ENCODE measurements at regions not wholly inside any gene's neighbourhood (a gene's known extent, or its start where the extent isn't known, plus 50 kb on each side); places are given as distances from the start of the nearest gene placed in this dataset.
"Not testable (repeated sequence)": the region's sequence is repeated elsewhere in the genome, so short reads cannot be mapped to it uniquely, and the experiment has no call there.

DNA sequence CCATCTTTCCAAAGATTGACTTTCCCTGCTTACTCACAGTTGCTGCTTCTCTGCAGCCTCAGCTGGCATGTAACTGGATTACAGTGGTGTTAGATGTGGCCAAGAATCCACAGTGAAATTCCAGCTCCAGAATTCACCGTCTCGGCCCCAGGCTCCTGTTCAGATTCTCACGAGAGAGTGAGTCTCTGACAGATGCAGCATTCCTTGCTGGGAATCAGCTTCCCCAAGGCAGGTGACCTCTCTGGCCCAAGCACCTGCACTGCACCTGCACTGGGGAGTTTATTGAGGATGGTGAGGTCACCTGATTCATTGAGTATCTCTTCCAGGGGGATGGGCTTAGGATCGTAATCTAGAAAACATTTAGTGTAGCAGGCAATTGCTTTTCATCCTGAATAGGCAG, 600.5 kb upstream of the RBFOX1 start:
- no peaks in the 10 kb centered on the region for H3K27me3 ChIP-seq (ENCODE audit: control insufficient read depth, insufficient read depth, low read length)
- no peak for DNase-seq
- H3K36me3 ChIP-seq (ENCODE audit: control insufficient read depth, insufficient read depth, low read length) = no peaks in the 10 kb centered on the region
- H3K27ac ChIP-seq (ENCODE audit: low read length) = no peak overlapping the region
- H3K9me3 ChIP-seq (replicated peaks; ENCODE audit: control insufficient read depth, low read depth, low read length) = no peaks in the 10 kb centered on the region
- H3K4me3 ChIP-seq (ENCODE audit: low read length) = no peak overlapping the region
- 50% methylated on average over 1 of the region's 4 CpGs for whole genome bisulfite sequencing (ENCODE audit: insufficient coverage)
- no peaks in the 10 kb centered on the region for H3K4me1 ChIP-seq (ENCODE audit: control insufficient read depth, insufficient read depth, low read length)

DNA sequence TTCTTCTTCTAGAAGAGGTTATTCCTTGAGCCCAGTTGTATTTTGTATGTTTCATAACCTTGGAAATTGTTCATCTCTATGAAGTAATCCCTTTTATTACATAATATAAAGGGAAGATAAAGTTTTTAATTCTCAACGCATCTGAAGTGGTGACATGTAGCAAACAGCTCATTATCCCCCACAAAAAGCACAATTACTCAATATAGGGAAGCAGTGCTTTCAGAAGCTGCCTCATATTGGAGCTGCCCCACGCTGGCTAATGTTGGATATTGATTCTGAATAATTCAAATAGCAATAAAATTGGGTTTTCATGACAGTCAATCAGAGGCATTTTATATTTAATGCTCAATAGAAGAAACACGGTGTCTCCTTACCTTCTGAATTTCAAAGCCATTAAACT, 604.3 kb upstream of the RBFOX1 start:
- Histone ChIP-seq H3K4me3 (ENCODE audit: low read length) (no peak overlapping the region), H3K27ac (ENCODE audit: low read length) (no peak overlapping the region), H3K9me3 (replicated peaks; ENCODE audit: control insufficient read depth, low read depth, low read length) (no peaks in the 10 kb centered on the region), H3K27me3 (ENCODE audit: control insufficient read depth, insufficient read depth, low read length) (no peaks in the 10 kb centered on the region), H3K4me1 (ENCODE audit: control insufficient read depth, insufficient read depth, low read length) (no peaks in the 10 kb centered on the region), H3K36me3 (ENCODE audit: control insufficient read depth, insufficient read depth, low read length) (no peaks in the 10 kb centered on the region)
- WGBS (ENCODE audit: insufficient coverage) = no CpG with 5 or more reads among the region's 3 CpGs
- DNase-seq = no peak

DNA sequence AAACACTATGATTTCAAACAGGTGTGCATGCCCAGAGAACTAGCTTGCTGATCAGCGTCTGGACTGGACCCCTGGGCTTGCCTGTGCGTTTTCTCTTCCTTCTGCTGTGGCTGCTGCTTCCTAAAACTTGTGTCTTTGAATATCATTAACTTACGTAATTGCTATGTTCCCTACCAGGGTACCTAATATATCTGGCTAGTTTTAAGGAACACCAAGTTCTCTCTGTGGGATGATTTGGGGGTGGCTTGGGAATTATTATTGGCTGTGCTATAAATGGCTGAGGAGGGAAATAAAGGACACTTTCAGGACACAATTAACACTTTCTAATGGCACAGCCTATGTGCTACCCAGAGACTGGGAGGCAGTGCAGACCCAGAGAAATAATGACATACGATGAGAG, 606.0 kb upstream of the RBFOX1 start:
- WGBS (ENCODE audit: insufficient coverage) = 0% methylated on average over 1 of the region's 4 CpGs
- Histone ChIP-seq H3K36me3 (ENCODE audit: control insufficient read depth, insufficient read depth, low read length) (no peaks in the 10 kb centered on the region), H3K9me3 (replicated peaks; ENCODE audit: control insufficient read depth, low read depth, low read length) (no peaks in the 10 kb centered on the region), H3K4me1 (ENCODE audit: control insufficient read depth, insufficient read depth, low read length) (no peaks in the 10 kb centered on the region), H3K4me3 (ENCODE audit: low read length) (no peak overlapping the region), H3K27ac (ENCODE audit: low read length) (no peak overlapping the region), H3K27me3 (ENCODE audit: control insufficient read depth, insufficient read depth, low read length) (no peaks in the 10 kb centered on the region)
- DNase-seq = no peak

DNA sequence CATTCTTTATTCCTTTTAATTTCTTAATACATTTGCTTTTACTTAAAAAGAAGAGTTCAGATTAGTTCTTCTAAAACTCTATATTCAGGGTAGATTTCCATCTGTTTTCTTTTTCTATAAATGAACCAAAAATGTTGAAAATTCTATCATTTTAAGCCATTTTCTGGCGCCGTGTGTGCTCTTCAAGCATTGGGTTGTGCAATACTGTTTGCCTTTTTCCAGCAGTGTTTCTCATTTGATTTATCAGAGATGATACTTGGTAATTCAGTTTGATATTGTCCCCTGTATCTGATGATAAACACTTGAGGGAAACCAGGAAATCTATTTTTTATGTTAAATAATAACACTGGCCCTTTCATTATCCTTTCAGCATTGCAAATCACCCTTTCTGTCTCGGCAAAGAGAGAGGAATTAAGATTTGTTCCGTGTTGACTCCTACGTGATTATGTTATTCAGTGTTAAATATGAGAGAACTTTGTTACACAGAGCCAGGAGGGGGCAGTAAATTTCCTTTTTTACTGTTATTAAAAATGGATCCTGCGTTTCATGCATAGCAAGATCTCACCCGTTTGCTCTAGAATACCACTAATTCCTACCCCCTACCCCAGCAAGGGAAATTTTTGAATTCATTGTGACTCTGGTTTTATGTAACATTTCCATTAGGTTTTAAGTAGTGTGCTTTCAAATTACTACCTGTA, 606.9 kb upstream of the RBFOX1 start:
- Histone ChIP-seq H3K9me3 (replicated peaks; ENCODE audit: control insufficient read depth, low read depth, low read length) (no peaks in the 10 kb centered on the region), H3K36me3 (ENCODE audit: control insufficient read depth, insufficient read depth, low read length) (no peaks in the 10 kb centered on the region), H3K4me1 (ENCODE audit: control insufficient read depth, insufficient read depth, low read length) (no peaks in the 10 kb centered on the region), H3K27ac (ENCODE audit: low read length) (no peak overlapping the region), H3K27me3 (ENCODE audit: control insufficient read depth, insufficient read depth, low read length) (no peaks in the 10 kb centered on the region), H3K4me3 (ENCODE audit: low read length) (no peak overlapping the region)
- peak; percentile 9 for DNase-seq
- no CpG with 5 or more reads among the region's 7 CpGs for WGBS (ENCODE audit: insufficient coverage)

DNA sequence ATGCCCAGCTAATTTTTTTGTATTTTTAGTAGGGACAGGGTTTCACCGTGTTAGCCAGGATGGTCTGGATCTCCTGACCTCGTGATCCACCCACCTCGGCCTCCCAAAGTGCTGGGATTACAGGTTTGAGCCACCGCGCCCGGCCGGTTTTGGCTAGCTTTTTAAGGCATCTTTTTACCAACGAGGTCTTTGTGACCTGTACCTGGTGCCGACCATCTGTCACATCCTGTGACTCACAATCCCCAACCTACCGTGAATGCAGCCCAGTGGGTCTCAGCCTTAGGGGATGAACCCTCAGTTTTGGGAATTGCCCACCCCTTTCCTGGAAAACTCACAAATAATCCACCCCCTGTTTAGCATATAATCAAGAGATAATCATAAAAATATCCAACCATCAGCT, 607.4 kb upstream of the RBFOX1 start:
- 84% methylated on average over 8 of the region's 10 CpGs for WGBS (ENCODE audit: insufficient coverage)
- DNase-seq; H3K9me3 ChIP-seq (replicated peaks; ENCODE audit: control insufficient read depth, low read depth, low read length); H3K4me1 ChIP-seq (ENCODE audit: control insufficient read depth, insufficient read depth, low read length); H3K27ac ChIP-seq (ENCODE audit: low read length); H3K27me3 ChIP-seq (ENCODE audit: control insufficient read depth, insufficient read depth, low read length); H3K4me3 ChIP-seq (ENCODE audit: low read length); H3K36me3 ChIP-seq (ENCODE audit: control insufficient read depth, insufficient read depth, low read length): not testable (repeated sequence)

DNA sequence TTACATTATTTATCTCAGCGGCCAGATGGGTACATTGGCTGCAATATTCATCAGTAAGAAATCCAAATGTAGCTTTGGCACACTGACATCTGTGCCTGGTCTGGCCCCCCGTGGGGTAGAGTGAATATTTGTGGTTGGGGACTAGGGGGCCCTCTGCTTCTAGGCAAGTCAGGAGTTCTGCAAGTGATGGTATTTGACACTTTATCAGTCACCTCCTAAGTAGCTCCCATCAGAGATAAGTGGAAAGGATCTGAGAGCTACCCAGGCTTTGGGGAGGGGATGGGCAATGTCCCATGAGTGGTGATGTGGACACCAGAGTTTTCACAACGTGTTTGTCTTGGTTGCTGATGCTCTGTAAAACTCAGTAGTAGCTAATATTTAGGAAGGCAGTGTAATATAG, 609.9 kb upstream of the RBFOX1 start:
- Histone ChIP-seq H3K9me3 (replicated peaks; ENCODE audit: control insufficient read depth, low read depth, low read length) (no peaks in the 10 kb centered on the region), H3K4me3 (ENCODE audit: low read length) (no peak overlapping the region), H3K4me1 (ENCODE audit: control insufficient read depth, insufficient read depth, low read length) (no peaks in the 10 kb centered on the region), H3K27ac (ENCODE audit: low read length) (no peak overlapping the region), H3K36me3 (ENCODE audit: control insufficient read depth, insufficient read depth, low read length) (no peaks in the 10 kb centered on the region), H3K27me3 (ENCODE audit: control insufficient read depth, insufficient read depth, low read length) (no peaks in the 10 kb centered on the region)
- 14% methylated on average over 1 of the region's 3 CpGs for WGBS (ENCODE audit: insufficient coverage)
- no peak for DNase-seq

DNA sequence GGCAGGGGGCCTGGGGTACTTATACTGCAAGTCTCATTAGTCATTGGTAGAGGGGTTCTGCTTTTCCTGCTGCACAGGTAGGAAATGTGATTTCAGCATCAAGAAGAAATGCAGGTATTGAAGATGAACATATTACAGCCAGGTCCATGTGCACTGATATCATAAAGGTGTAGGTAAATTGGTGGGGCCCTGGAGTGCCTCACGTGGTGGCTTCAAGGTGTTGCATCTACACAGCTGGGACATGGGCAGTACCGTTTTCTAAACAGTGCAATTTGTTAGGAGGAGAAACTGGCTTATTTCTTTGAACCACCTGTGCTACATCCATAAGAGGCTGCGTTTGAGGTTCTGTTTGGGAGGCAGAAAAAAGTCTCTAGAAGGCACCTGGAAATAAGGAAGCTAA, 618.1 kb upstream of the RBFOX1 start:
- DNase-seq = no peak
- 39% methylated on average over 3 of the region's 3 CpGs for WGBS (ENCODE audit: insufficient coverage)
- Histone ChIP-seq H3K27ac (ENCODE audit: low read length) (no peak overlapping the region), H3K27me3 (ENCODE audit: control insufficient read depth, insufficient read depth, low read length) (no peaks in the 10 kb centered on the region), H3K9me3 (replicated peaks; ENCODE audit: control insufficient read depth, low read depth, low read length) (no peaks in the 10 kb centered on the region), H3K4me3 (ENCODE audit: low read length) (no peak overlapping the region), H3K36me3 (ENCODE audit: control insufficient read depth, insufficient read depth, low read length) (no peaks in the 10 kb centered on the region), H3K4me1 (ENCODE audit: control insufficient read depth, insufficient read depth, low read length) (no peaks in the 10 kb centered on the region)

DNA sequence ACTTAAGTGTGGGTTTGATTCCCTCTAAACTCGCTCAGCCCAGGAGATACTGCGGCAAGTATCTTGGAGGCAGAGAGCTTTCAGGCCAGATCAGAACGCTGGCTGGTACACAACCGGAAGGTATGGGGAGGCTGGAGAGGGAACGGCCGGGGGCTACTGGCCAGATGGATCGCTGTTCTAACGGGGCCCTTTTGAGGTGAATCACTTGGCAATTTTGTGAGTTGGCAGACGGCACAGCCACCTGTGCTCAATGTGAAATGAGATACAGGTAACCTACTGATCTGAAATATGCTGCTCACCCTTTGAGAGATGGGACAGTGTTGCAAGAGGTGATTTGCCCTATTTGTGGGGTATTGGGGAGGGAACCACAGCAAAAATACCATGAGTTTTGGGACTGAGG, 622.9 kb upstream of the RBFOX1 start:
- H3K27ac ChIP-seq (ENCODE audit: low read length) = no peak overlapping the region
- no peaks in the 10 kb centered on the region for H3K36me3 ChIP-seq (ENCODE audit: control insufficient read depth, insufficient read depth, low read length)
- no peaks in the 10 kb centered on the region for H3K4me1 ChIP-seq (ENCODE audit: control insufficient read depth, insufficient read depth, low read length)
- no peak overlapping the region for H3K4me3 ChIP-seq (ENCODE audit: low read length)
- H3K9me3 ChIP-seq (replicated peaks; ENCODE audit: control insufficient read depth, low read depth, low read length) = no peaks in the 10 kb centered on the region
- H3K27me3 ChIP-seq (ENCODE audit: control insufficient read depth, insufficient read depth, low read length) = no peaks in the 10 kb centered on the region
- DNase-seq = no peak
- WGBS (ENCODE audit: insufficient coverage) = 76% methylated on average over 8 of the region's 9 CpGs

DNA sequence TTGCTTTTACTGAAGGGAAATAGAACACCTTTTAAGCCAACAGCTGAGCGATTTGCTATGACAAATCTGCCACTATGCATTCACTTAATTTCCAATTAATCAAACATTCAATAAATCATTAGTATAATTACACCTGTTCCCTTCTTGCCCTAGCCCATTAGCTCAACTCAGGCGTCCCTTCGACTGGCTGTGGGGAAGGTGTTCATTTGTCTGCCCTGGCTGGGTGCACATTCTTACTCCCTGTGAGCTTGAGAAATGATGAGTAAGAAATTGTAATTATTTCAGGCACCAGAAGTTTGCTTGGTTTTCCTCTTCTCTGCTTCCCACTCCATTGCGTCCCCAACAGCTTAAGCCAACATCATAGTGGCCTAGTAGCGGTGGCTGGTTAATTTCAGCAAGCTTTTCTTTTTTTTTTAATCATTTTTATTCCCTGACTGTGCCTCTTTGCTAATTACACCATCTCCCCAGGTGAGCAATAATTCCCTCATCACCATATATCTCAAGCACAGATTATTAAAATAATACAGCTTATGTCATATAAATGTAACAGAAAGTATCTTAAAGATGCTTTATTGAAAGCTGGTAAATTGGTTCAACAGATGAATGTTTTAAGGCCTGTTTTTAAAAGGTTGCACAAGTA, 623.9 kb upstream of the RBFOX1 start:
- 83% methylated on average over 2 of the region's 5 CpGs for WGBS (ENCODE audit: insufficient coverage)
- no peaks in the 10 kb centered on the region for H3K27me3 ChIP-seq (ENCODE audit: control insufficient read depth, insufficient read depth, low read length)
- no peak for DNase-seq
- no peaks in the 10 kb centered on the region for H3K4me1 ChIP-seq (ENCODE audit: control insufficient read depth, insufficient read depth, low read length)
- H3K4me3 ChIP-seq (ENCODE audit: low read length) = no peak overlapping the region
- H3K27ac ChIP-seq (ENCODE audit: low read length) = no peak overlapping the region
- H3K9me3 ChIP-seq (replicated peaks; ENCODE audit: control insufficient read depth, low read depth, low read length) = no peaks in the 10 kb centered on the region
- H3K36me3 ChIP-seq (ENCODE audit: control insufficient read depth, insufficient read depth, low read length) = no peaks in the 10 kb centered on the region

DNA sequence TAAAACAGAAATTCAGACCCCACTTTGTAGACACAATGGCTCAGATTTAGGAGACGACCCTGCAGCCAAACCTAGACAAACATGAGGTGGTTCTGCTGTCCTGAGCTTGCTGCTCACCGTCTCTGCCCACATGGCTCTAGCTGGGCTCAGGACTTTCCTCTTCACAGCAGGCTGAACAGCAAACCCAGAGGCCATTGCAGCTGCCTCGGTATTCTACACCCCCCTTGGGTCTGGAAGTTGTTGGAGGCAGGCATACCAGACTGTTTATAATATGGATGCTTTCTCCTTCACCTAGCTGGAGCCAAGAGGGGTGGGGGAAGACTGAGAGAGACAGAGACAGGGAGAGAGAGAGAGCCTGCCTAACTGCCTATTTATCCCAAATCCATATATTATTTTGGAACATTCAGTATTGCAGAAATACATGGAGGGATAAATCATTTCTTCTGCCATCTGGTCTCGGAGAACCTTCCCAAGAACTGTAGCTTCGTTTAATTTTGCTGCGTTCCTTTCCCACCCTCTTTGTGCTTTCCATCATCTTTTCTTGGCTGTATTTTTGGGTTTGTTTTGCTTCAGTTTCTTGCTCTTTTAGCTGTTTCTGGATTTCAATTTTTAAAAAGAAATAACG, 628.2 kb upstream of the RBFOX1 start:
- H3K9me3 ChIP-seq (replicated peaks; ENCODE audit: control insufficient read depth, low read depth, low read length) = no peaks in the 10 kb centered on the region
- WGBS (ENCODE audit: insufficient coverage) = 22% methylated on average over 3 of the region's 7 CpGs
- no peaks in the 10 kb centered on the region for H3K36me3 ChIP-seq (ENCODE audit: control insufficient read depth, insufficient read depth, low read length)

More for the DNA sequence above, 628.2 kb upstream of the RBFOX1 start:
- peak; percentile 10 for DNase-seq
- H3K4me3 ChIP-seq (ENCODE audit: low read length) = no peak overlapping the region
- no peaks in the 10 kb centered on the region for H3K27me3 ChIP-seq (ENCODE audit: control insufficient read depth, insufficient read depth, low read length)
- H3K27ac ChIP-seq (ENCODE audit: low read length) = no peak overlapping the region
- H3K4me1 ChIP-seq (ENCODE audit: control insufficient read depth, insufficient read depth, low read length) = no peaks in the 10 kb centered on the region
